Omental fat pad (tissue), 3 donors: ENCODE measurements at regions not wholly inside any gene's neighbourhood (a gene's known extent, or its start where the extent isn't known, plus 50 kb on each side); places are given as distances from the start of the nearest gene placed in this dataset.
"Not testable (repeated sequence)": the region's sequence is repeated elsewhere in the genome, so short reads cannot be mapped to it uniquely, and the experiment has no call there.

Source experiments
- ATAC-seq: fragments of 150-250 bp; one replicate; pipeline ENCODE4 v1.9.1; 2016; ENCODE audit warnings: mild to moderate bottlenecking, moderate library complexity; ENCODE audit not compliant: low FRiP score
- DNase-seq: peaks from one replicate; pipeline ENCODE4 v3.0.0-alpha.2; 2019; ENCODE audit warnings: low spot score
- CTCF ChIP-seq, 3 donors: fragments of 450-650 bp; IDR thresholded peaks; one replicate each; pipeline ENCODE4 v1.5.1; 2016 to 2017; ENCODE audit warnings: antibody characterized with exemption in 3 of 3, mild to moderate bottlenecking in 3 of 3, moderate library complexity in 2 of 3

GRCh38 chr17:26881195-26881594 is 412.7 kb upstream of the WSB1 start:
- not testable (repeated sequence) for DNase-seq
- peak; percentile 66 for ATAC-seq
- TF ChIP-seq CTCF (IDR thresholded peaks at IDR 0.05): peak in 2 of 3 donors; percentile 95 to 99

GRCh38 chr17:26882097-26882761 is 411.7 kb upstream of the WSB1 start:
- DNase-seq: not testable (repeated sequence)
- ATAC-seq: peak; percentile 77

- not testable (repeated sequence) for DNase-seq
- peak; percentile 80 for ATAC-seq
Observed at GRCh38 chr17:26883878-26884740, 409.8 kb upstream of the WSB1 start.

- ATAC-seq: peak; percentile 13
- DNase-seq: not testable (repeated sequence)
Observed at GRCh38 chr17:26884741-26885059, 409.2 kb upstream of the WSB1 start.

GRCh38 chr17:26885244-26885970 is 408.5 kb upstream of the WSB1 start:
- peak in 1 of 3 donors; percentile 91 for TF ChIP-seq CTCF (IDR thresholded peaks at IDR 0.05)
- not testable (repeated sequence) for DNase-seq, ATAC-seq
